Stomach (tissue), 8 donors: ENCODE measurements at regions not wholly inside any gene's neighbourhood (a gene's known extent, or its start where the extent isn't known, plus 50 kb on each side); places are given as distances from the start of the nearest gene placed in this dataset.
A peak's percentile ranks its signal among the peaks of the same experiment; 100 is the strongest.

Source experiments
- DNase-seq, 2 donors: peaks; one replicate each; pipeline versions ENCODE4 v3.0.0 to v3.0.0-alpha.2; 2013 to 2019
- H3K27ac ChIP-seq, 5 donors: fragments of 200-600 bp in 4 of 5; sonication (generic) in 4 of 5; one replicate each; pipeline ENCODE4 v1.5.1; 2013 to 2019; ENCODE audit warnings: mild to moderate bottlenecking in 1 of 5, moderate library complexity in 1 of 5
- H3K27me3 ChIP-seq, 3 donors: fragments of 200-600 bp; sonication (generic); one replicate each; pipeline ENCODE4 v1.5.1; 2017 to 2019; ENCODE audit warnings: mixed run types in 1 of 3
- H3K36me3 ChIP-seq, 4 donors: fragments of 200-600 bp; sonication (generic); 1 replicate in 3 of 4; 2 replicates in 1 of 4; pipeline ENCODE4 v1.5.1; 2016 to 2019
- H3K4me1 ChIP-seq, 4 donors: fragments of 200-600 bp; sonication (generic); one replicate each; pipeline ENCODE4 v1.5.1; 2016 to 2019
- H3K4me3 ChIP-seq, 4 donors: fragments of 200-600 bp; sonication (generic) in 3 of 4; one replicate each; pipeline ENCODE4 v1.5.1; 2016 to 2019; ENCODE audit warnings: mild to moderate bottlenecking in 1 of 4
- H3K9me3 ChIP-seq, 4 donors: fragments of 200-600 bp; sonication (generic); one replicate each; pipeline ENCODE4 v1.5.1; 2016 to 2019
- EP300 ChIP-seq: sonication (generic); formaldehyde crosslinking; IDR thresholded peaks from one replicate; pipeline ENCODE4 v1.6.1; 2017; ENCODE audit warnings: antibody characterized with exemption
- POLR2A ChIP-seq, 4 donors: fragments of 450-650 bp; IDR thresholded peaks; one replicate each; pipeline ENCODE4 v1.6.1; 2016; ENCODE audit warnings: antibody characterized with exemption in 4 of 4, control low read depth in 2 of 4, mild to moderate bottlenecking in 1 of 4, moderate library complexity in 1 of 4
- POLR2AphosphoS5 ChIP-seq, 3 donors: sonication (generic); formaldehyde crosslinking; IDR thresholded peaks; one replicate each; pipeline ENCODE4 v1.6.1; 2016; ENCODE audit warnings: antibody characterized with exemption in 3 of 3
- WGBS, 5 donors: extraction: QIAGEN DNeasy Blood & Tissue Kit in 3 of 5; methylation state at CpG; one replicate each; pipeline versions ENCODE4 v1.1.5 to v1.1.7; 2013 to 2018; 5-methylcytosine and 5-hydroxymethylcytosine counted together
- intact Hi-C: fragments of 100-400 bp; cut with DNase I; formaldehyde crosslinking; loops from one replicate; pipeline ENCODE4 v1.15.1; 2023; ENCODE audit warnings: low total_unique reads
- TF ChIP-seq, protein P1 (sequence below), 7 experiments: fragments of 450-650 bp in 4 of 7; fragments of 200-600 bp in 3 of 7; sonication (generic) in 3 of 7; IDR thresholded peaks; one replicate each; pipeline ENCODE4 v1.5.1; 2016 to 2019; ENCODE audit warnings: antibody characterized with exemption in 7 of 7, control low read depth in 2 of 7, mild to moderate bottlenecking in 1 of 7
- donor health status: healthy with polysubstance abuse.
- donor health status: Bipolar disorder and iron deficiency.
- donor health status: healthy.

DNA sequence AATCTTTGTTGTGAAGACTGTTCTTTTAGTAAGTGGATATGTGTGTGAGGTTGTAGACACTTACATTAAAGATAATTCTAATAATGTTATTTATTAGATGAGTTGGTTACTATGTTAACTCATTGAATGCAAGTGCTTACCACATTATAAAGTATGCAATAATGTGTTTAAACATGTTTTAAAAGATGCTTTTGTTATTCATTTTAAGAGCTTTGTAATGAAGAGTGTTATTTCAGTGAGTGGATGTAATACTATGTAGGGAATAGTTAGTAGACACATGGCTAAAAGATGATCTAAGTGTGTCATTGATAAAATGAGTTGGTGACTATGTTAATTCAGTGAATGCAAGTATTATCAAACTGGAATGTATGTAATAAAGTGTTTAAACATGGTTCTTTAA lies 70.0 kb upstream of the VOPP1 start:
- Histone ChIP-seq H3K4me1 (peaks cover 0 to 9% (median 6%) of the 10 kb centered on the region in 4 donors), H3K9me3 (peaks cover 0 to 10% (median 0%) of the 10 kb centered on the region in 4 donors), H3K27ac (no peak overlapping the region), H3K36me3 (no peaks in the 10 kb centered on the region), H3K27me3 (peaks cover 0 to 12% (median 0%) of the 10 kb centered on the region in 3 donors), H3K4me3 (no peak overlapping the region)
- no peak for TF ChIP-seq EP300
- no peak for TF ChIP-seq POLR2AphosphoS5 (IDR thresholded peaks at IDR 0.05)
- TF ChIP-seq, protein P1, sequence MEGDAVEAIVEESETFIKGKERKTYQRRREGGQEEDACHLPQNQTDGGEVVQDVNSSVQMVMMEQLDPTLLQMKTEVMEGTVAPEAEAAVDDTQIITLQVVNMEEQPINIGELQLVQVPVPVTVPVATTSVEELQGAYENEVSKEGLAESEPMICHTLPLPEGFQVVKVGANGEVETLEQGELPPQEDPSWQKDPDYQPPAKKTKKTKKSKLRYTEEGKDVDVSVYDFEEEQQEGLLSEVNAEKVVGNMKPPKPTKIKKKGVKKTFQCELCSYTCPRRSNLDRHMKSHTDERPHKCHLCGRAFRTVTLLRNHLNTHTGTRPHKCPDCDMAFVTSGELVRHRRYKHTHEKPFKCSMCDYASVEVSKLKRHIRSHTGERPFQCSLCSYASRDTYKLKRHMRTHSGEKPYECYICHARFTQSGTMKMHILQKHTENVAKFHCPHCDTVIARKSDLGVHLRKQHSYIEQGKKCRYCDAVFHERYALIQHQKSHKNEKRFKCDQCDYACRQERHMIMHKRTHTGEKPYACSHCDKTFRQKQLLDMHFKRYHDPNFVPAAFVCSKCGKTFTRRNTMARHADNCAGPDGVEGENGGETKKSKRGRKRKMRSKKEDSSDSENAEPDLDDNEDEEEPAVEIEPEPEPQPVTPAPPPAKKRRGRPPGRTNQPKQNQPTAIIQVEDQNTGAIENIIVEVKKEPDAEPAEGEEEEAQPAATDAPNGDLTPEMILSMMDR (IDR thresholded peaks at IDR 0.05), result no peak
- no peak for TF ChIP-seq POLR2A (IDR thresholded peaks at IDR 0.05)
- no peak for DNase-seq
- intact Hi-C loops, result no loop called here

GRCh38 chr7:55641811-55642210 lies 69.5 kb upstream of the VOPP1 start:
- intact Hi-C loops, result no loop called here
- Histone ChIP-seq H3K4me3 (no peak overlapping the region), H3K27ac (no peak overlapping the region), H3K27me3 (peaks cover 0 to 10% (median 0%) of the 10 kb centered on the region in 3 donors), H3K36me3 (no peaks in the 10 kb centered on the region), H3K4me1 (peaks cover 0 to 9% (median 6%) of the 10 kb centered on the region in 4 donors), H3K9me3 (peaks cover 0 to 10% (median 0%) of the 10 kb centered on the region in 4 donors)
- peak in 1 of 2 donors; percentile 29 for DNase-seq
- TF ChIP-seq, protein P1 (IDR thresholded peaks at IDR 0.05), result no peak
- no peak for TF ChIP-seq POLR2AphosphoS5 (IDR thresholded peaks at IDR 0.05)

GRCh38 chr7:55641273-55641691 lies 69.0 kb upstream of the VOPP1 start:
- no peak overlapping the region for H3K27ac ChIP-seq
- no peaks in the 10 kb centered on the region for H3K36me3 ChIP-seq
- H3K4me1 ChIP-seq, result peaks cover 0 to 9% (median 6%) of the 10 kb centered on the region in 4 donors
- no peak overlapping the region for H3K4me3 ChIP-seq
- 0% methylated on average over 1 of the region's 1 CpG for WGBS, 5 donors
- peak; percentile 40 to 92 for DNase-seq
- intact Hi-C loops, result no loop called here
- peaks cover 0 to 10% (median 0%) of the 10 kb centered on the region in 4 donors for H3K9me3 ChIP-seq
- H3K27me3 ChIP-seq, result peaks cover 0 to 5% (median 0%) of the 10 kb centered on the region in 3 donors
- TF ChIP-seq, protein P1 (IDR thresholded peaks at IDR 0.05), result peak in 5 of 7 experiments; percentile 59 to 86 (median 65)
- peak in 2 of 3 donors; percentile 20 to 81 for TF ChIP-seq POLR2AphosphoS5 (IDR thresholded peaks at IDR 0.05)
- no peak for TF ChIP-seq POLR2A (IDR thresholded peaks at IDR 0.05)

DNA sequence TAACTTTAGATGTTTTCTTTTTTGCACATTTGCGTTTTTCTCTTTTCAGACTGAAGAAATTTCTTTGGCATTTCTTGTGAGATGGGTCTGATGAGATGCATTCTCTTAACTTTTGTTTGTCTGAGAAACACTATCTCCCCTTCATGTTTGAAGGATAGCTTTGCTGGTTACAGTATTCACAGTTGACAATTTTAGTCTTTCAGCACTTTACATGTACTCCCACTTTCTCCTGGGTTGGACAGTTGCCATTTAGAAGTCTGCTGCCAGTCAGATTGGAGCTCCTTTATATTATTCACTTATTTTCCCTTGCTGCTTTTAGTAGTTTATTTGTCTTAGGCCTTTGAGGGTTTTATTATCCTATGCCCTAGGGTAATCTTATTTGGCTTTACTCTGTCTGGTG lies 67.3 kb upstream of the VOPP1 start:
- Histone ChIP-seq H3K27me3 (no peaks in the 10 kb centered on the region), H3K4me3 (no peak overlapping the region), H3K4me1 (peaks cover 0 to 9% (median 6%) of the 10 kb centered on the region in 4 donors), H3K27ac (no peak overlapping the region), H3K9me3 (peaks cover 0 to 10% (median 0%) of the 10 kb centered on the region in 4 donors), H3K36me3 (no peaks in the 10 kb centered on the region)
- no peak for TF ChIP-seq POLR2A (IDR thresholded peaks at IDR 0.05)
- TF ChIP-seq, protein P1 (IDR thresholded peaks at IDR 0.05), result no peak
- TF ChIP-seq POLR2AphosphoS5 (IDR thresholded peaks at IDR 0.05), result no peak
- TF ChIP-seq EP300, result no peak
- DNase-seq, result no peak
- intact Hi-C loops, result no loop called here
- WGBS, 5 donors, result 86 to 98% (median 91%) methylated on average over 1 of the region's 1 CpG
